ENCODE measurements at regions not wholly inside any gene's neighbourhood (a gene's known extent, or its start where the extent isn't known, plus 50 kb on each side); places are given as distances from the start of the nearest gene placed in this dataset.

GRCh38 chr10:107542016-107542415 lies 377.5 kb upstream of the SORCS1 start:
- Histone ChIP-seq H3K36me3 (ENCODE audit: low read depth) (no peaks in the 10 kb centered on the region), H3K4me3 (ENCODE audit: severe bottlenecking) (no peak overlapping the region), H3K27me3 (ENCODE audit: insufficient read depth, poor library complexity, severe bottlenecking) (no peaks in the 10 kb centered on the region), H3K4me1 (ENCODE audit: insufficient read depth, poor library complexity, severe bottlenecking) (peaks cover 17% of the 10 kb centered on the region), H3K9me3 (ENCODE audit: severe bottlenecking) (no peaks in the 10 kb centered on the region), H3K27ac (ENCODE audit: poor library complexity, severe bottlenecking) (no peak overlapping the region)
- no peak for DNase-seq (ENCODE audit: low spot score)
- no peak for ATAC-seq (ENCODE audit: low read depth)
- TF ChIP-seq CTCF (IDR thresholded peaks at IDR 0.05; ENCODE audit: poor library complexity, severe bottlenecking): no peak

GRCh38 chr10:107540981-107541380 lies 376.5 kb upstream of the SORCS1 start:
- Histone ChIP-seq H3K4me3 (ENCODE audit: severe bottlenecking) (no peak overlapping the region), H3K36me3 (ENCODE audit: low read depth) (no peaks in the 10 kb centered on the region), H3K27ac (ENCODE audit: poor library complexity, severe bottlenecking) (no peak overlapping the region), H3K9me3 (ENCODE audit: severe bottlenecking) (no peaks in the 10 kb centered on the region), H3K4me1 (ENCODE audit: insufficient read depth, poor library complexity, severe bottlenecking) (peaks cover 7% of the 10 kb centered on the region), H3K27me3 (ENCODE audit: insufficient read depth, poor library complexity, severe bottlenecking) (no peaks in the 10 kb centered on the region)
- no peak for TF ChIP-seq CTCF (IDR thresholded peaks at IDR 0.05; ENCODE audit: poor library complexity, severe bottlenecking)
- ATAC-seq (ENCODE audit: low read depth) (no peak), DNase-seq (ENCODE audit: low spot score) (no peak)

- no peak for TF ChIP-seq CTCF (IDR thresholded peaks at IDR 0.05; ENCODE audit: poor library complexity, severe bottlenecking)
- ATAC-seq (ENCODE audit: low read depth) (no peak), DNase-seq (ENCODE audit: low spot score) (no peak)
- H3K36me3 ChIP-seq (ENCODE audit: low read depth): no peaks in the 10 kb centered on the region
- no peaks in the 10 kb centered on the region for H3K27me3 ChIP-seq (ENCODE audit: insufficient read depth, poor library complexity, severe bottlenecking)
- H3K4me1 ChIP-seq (ENCODE audit: insufficient read depth, poor library complexity, severe bottlenecking): no peaks in the 10 kb centered on the region
- no peak overlapping the region for H3K27ac ChIP-seq (ENCODE audit: poor library complexity, severe bottlenecking)
- no peaks in the 10 kb centered on the region for H3K9me3 ChIP-seq (ENCODE audit: severe bottlenecking)
- H3K4me3 ChIP-seq (ENCODE audit: severe bottlenecking): no peak overlapping the region
Measured at GRCh38 chr10:107529350-107529749, 364.8 kb upstream of the SORCS1 start.

- Histone ChIP-seq H3K4me3 (ENCODE audit: severe bottlenecking) (no peak overlapping the region), H3K27ac (ENCODE audit: poor library complexity, severe bottlenecking) (no peak overlapping the region), H3K27me3 (ENCODE audit: insufficient read depth, poor library complexity, severe bottlenecking) (no peaks in the 10 kb centered on the region), H3K9me3 (ENCODE audit: severe bottlenecking) (no peaks in the 10 kb centered on the region), H3K4me1 (ENCODE audit: insufficient read depth, poor library complexity, severe bottlenecking) (no peaks in the 10 kb centered on the region), H3K36me3 (ENCODE audit: low read depth) (no peaks in the 10 kb centered on the region)
- no peak for ATAC-seq (ENCODE audit: low read depth)
- no peak for TF ChIP-seq CTCF (IDR thresholded peaks at IDR 0.05; ENCODE audit: poor library complexity, severe bottlenecking)
- no peak for DNase-seq (ENCODE audit: low spot score)
Measured at GRCh38 chr10:107520348-107520747, 355.8 kb upstream of the SORCS1 start.

GRCh38 chr10:107517811-107518210 lies 353.3 kb upstream of the SORCS1 start:
- no peak for TF ChIP-seq CTCF (IDR thresholded peaks at IDR 0.05; ENCODE audit: poor library complexity, severe bottlenecking)
- ATAC-seq (ENCODE audit: low read depth) (no peak), DNase-seq (ENCODE audit: low spot score) (no peak)
- Histone ChIP-seq H3K4me3 (ENCODE audit: severe bottlenecking) (no peak overlapping the region), H3K27me3 (ENCODE audit: insufficient read depth, poor library complexity, severe bottlenecking) (no peaks in the 10 kb centered on the region), H3K4me1 (ENCODE audit: insufficient read depth, poor library complexity, severe bottlenecking) (no peaks in the 10 kb centered on the region), H3K36me3 (ENCODE audit: low read depth) (no peaks in the 10 kb centered on the region), H3K27ac (ENCODE audit: poor library complexity, severe bottlenecking) (no peak overlapping the region), H3K9me3 (ENCODE audit: severe bottlenecking) (no peaks in the 10 kb centered on the region)
